ENCODE measurements at regions not wholly inside any gene's neighbourhood (a gene's known extent, or its start where the extent isn't known, plus 50 kb on each side); places are given as distances from the start of the nearest gene placed in this dataset.
A peak's percentile ranks its signal among the peaks of the same experiment; 100 is the strongest.

DNA sequence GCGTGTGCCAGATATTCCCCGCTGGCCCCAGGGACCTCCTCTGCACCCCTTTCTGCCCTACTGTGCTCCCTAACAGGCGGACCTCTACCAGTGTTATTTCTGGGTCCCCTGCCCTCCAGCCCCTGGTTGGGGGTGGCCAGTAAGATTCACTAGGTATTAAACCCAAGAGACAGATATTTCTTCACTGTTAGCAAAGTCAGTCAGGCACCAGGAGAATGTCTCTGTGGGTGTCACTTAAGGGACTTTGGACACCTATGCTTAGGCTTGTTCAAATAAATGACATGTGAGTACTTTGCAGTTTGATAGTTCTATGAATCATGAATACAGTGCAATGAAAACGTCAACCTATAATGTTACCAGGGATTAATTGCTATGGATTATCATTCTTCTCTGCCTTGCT, 234.3 kb upstream of the IGFBP3 start:
- no peak for DNase-seq (ENCODE audit: low spot score)
- TF ChIP-seq, protein P1, sequence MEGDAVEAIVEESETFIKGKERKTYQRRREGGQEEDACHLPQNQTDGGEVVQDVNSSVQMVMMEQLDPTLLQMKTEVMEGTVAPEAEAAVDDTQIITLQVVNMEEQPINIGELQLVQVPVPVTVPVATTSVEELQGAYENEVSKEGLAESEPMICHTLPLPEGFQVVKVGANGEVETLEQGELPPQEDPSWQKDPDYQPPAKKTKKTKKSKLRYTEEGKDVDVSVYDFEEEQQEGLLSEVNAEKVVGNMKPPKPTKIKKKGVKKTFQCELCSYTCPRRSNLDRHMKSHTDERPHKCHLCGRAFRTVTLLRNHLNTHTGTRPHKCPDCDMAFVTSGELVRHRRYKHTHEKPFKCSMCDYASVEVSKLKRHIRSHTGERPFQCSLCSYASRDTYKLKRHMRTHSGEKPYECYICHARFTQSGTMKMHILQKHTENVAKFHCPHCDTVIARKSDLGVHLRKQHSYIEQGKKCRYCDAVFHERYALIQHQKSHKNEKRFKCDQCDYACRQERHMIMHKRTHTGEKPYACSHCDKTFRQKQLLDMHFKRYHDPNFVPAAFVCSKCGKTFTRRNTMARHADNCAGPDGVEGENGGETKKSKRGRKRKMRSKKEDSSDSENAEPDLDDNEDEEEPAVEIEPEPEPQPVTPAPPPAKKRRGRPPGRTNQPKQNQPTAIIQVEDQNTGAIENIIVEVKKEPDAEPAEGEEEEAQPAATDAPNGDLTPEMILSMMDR (IDR thresholded peaks at IDR 0.05; ENCODE audit: extremely low read depth, missing control alignments), result no peak

DNA sequence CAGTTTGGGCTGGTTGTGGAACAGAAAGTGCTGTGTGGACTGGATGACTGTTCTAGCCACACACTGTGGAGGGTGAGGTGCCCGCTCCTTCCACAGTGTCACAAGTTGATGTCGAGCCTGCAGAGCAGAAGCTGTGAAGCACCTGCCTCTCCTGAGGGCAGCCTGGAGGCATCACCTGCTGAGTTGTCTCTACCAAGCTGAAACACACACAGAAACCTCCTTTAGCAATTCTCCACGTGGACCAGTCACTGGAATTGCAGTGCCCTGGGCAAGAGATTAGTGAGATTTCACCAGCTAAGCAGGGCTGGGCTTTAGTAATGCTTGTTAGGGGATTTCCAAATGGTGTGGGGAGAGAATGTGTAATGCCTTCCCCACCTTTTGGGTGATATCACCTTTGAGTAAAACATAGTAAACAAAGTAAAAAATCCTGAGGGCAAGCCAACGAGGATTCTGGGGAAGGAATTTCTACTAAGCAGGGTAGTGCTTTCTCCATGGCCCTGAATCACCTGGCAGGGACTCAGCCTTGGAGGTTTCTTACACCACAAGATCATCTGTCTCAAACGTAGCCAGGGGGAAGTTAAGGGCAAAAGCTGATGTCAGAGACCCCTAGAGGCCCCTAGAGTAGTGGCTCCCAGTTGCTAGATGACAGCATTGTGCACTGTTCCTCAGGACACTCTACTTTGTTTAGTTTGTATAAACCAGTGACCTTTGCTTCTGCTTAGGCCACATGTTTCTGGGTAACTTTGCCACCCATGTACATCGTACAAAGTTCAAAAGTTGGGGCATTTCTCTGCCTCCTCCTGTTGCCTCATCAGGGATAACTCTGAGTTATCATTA, 233.1 kb upstream of the IGFBP3 start:
- peak; percentile 11 for DNase-seq (ENCODE audit: low spot score)
- TF ChIP-seq, protein P1 (IDR thresholded peaks at IDR 0.05; ENCODE audit: extremely low read depth, missing control alignments), result no peak

DNA sequence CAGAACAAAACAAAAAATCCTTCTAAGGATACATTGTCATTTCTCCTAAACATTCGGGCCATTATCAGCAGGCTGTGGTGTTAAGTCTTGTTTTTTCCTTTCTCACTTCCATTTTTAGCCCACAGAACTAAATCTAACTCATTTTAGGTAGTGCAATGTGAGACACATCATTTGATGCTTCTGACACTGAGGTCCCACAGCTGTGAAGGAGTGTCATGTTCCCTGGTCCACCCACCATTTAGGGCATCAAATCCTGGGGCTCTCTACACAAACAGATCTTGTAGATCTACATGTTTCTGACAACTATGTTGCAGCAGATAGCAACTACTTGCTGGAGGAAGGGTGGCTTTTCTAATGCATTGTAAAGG, 232.5 kb upstream of the IGFBP3 start:
- no peak for DNase-seq (ENCODE audit: low spot score)
- TF ChIP-seq, protein P1 (IDR thresholded peaks at IDR 0.05; ENCODE audit: extremely low read depth, missing control alignments), result no peak

DNA sequence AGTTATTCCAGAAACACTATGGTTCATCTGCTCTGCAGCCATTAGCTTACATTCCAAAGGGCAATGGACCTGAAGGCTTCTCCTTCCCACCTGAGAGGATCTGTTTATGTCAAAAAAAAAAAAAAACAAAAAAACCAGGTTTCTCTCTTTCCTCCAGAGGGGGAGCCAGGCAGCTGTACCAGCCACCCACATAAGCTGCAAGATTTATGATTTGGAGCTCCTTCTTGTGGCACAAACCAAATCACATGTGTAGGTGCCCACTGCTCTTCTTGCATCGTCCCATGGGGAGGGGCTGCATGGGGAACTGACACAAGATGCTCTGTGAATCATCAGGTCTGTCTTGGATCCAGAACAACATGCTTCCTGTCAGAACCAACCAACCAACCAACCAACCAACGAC, 231.6 kb upstream of the IGFBP3 start:
- DNase-seq (ENCODE audit: low spot score), result no peak
- TF ChIP-seq, protein P1 (IDR thresholded peaks at IDR 0.05; ENCODE audit: extremely low read depth, missing control alignments), result no peak

DNA sequence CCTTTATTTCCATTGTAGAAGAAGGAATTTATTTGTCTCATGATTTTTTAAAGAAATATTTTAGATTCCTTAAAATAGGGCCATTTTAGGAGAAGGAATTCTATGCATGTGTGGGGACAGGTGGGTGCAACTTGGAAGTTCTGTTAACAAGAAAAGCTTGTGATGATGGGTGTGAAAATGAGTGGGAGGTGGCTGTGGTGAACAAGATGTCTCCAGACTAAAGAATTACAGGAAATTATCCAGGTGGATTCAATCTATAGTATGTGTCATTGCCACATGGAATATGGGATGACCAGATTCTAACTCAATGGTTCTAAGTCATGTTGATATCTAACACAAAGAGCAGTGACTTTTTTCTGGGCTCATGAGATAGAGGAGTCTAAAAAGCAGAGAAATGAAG, 229.6 kb upstream of the IGFBP3 start:
- TF ChIP-seq, protein P1 (IDR thresholded peaks at IDR 0.05; ENCODE audit: extremely low read depth, missing control alignments), result no peak
- no peak for DNase-seq (ENCODE audit: low spot score)

DNA sequence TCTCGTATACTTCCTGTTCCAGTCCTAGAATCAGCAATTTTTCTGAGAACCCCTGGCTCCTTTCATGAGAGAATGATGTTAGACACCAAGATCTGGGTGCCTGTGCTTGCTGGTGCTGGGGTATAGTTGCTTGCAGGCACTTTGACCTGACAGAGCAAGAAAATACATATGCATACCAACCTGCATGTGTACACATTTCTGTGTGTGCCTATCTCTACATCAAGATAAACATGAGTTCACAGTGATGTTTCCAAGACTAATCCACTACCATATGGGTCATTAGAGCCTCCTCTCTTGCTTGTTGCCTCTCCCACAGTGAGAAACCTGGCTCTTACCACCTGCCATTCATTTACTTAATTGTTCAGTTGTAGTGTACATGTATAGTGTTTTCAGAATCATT, 229.1 kb upstream of the IGFBP3 start:
- DNase-seq (ENCODE audit: low spot score), result no peak
- TF ChIP-seq, protein P1 (IDR thresholded peaks at IDR 0.05; ENCODE audit: extremely low read depth, missing control alignments), result no peak

DNA sequence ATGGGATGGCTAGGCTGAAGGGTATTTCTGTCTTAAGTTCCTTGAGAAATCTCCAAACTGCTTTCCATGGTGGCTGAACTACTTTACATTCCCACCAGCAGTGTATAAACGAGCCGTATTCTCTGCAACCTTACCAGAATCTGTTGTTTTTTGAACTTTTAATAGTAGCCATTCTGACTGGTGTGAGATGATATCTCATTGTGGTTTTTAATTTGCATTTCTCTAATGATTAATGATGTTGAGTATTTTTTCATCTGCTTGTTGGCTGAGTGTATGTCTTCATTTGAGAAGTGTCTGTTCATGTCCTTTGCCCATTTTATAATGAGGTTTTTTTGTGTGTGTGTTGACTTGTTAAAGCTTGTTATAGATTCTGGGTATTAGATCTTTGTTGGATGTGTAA, 226.8 kb upstream of the IGFBP3 start:
- TF ChIP-seq, protein P1 (IDR thresholded peaks at IDR 0.05; ENCODE audit: extremely low read depth, missing control alignments), result no peak
- DNase-seq (ENCODE audit: low spot score), result no peak
